OCI-LY7 (cell line): ENCODE measurements at regions not wholly inside any gene's neighbourhood (a gene's known extent, or its start where the extent isn't known, plus 50 kb on each side); places are given as distances from the start of the nearest gene placed in this dataset.

Experiments used
- BruUV-seq: library from RNA; stranded (reverse); fragments of 400-500 nt; replicated peaks from 2 replicates; lab custom pipeline; 2021; lab: Mats Ljungman, UMichigan
- CTCF ChIA-PET: fragments of 300-600 bp; sonication (Branson Sonifier 250); formaldehyde crosslinking; loops from one replicate; lab custom pipeline; 2022; ENCODE audit warnings: antibody characterized with exemption; ENCODE audit not compliant: unreplicated experiment; lab: Charles Lee
- POLR2A ChIA-PET: fragments of 300-600 bp; sonication (Branson Sonifier 250); formaldehyde crosslinking; loops from one replicate; lab custom pipeline; 2022; ENCODE audit warnings: antibody characterized with exemption; lab: Charles Lee
- DNase-seq: peaks from one replicate; pipeline ENCODE4 v3.0.0-alpha.2; 2015; ENCODE audit warnings: low spot score
- H2AFZ ChIP-seq: fragments of 200-600 bp; sonication (generic), shearing (Covaris generic); 2 replicates; pipeline ENCODE4 v1.6.1; 2014; ENCODE audit warnings: mild to moderate bottlenecking, antibody characterized with exemption, low read length, moderate library complexity
- H3K27ac ChIP-seq: fragments of 200-600 bp; sonication (generic); 2 replicates; pipeline ENCODE4 v1.5.1; 2014; ENCODE audit warnings: mixed run types, low read depth, mild to moderate bottlenecking, moderate library complexity, low read length, inconsistent platforms; ENCODE audit not compliant: poor library complexity, severe bottlenecking
- H3K36me3 ChIP-seq: fragments of 200-600 bp; sonication (generic); 2 replicates; pipeline ENCODE4 v1.6.1; 2014; ENCODE audit warnings: mild to moderate bottlenecking, antibody characterized with exemption, low read length, moderate library complexity, mixed read lengths; ENCODE audit not compliant: insufficient read depth
- H3K4me1 ChIP-seq: fragments of 200-600 bp; sonication (generic); 2 replicates; pipeline ENCODE4 v1.5.1; 2014; ENCODE audit warnings: mild to moderate bottlenecking, low read length; ENCODE audit not compliant: insufficient read depth, poor library complexity, severe bottlenecking
- H3K4me2 ChIP-seq: fragments of 200-600 bp; sonication (generic); 2 replicates; pipeline ENCODE4 v1.6.1; 2014; ENCODE audit warnings: mild to moderate bottlenecking, low read length
- H3K4me3 ChIP-seq: fragments of 200-600 bp; sonication (generic); 2 replicates; pipeline ENCODE4 v1.5.1; 2014; ENCODE audit warnings: mild to moderate bottlenecking, low read depth, low read length; ENCODE audit not compliant: poor library complexity, severe bottlenecking
- H3K79me2 ChIP-seq: fragments of 200-600 bp; sonication (generic); 2 replicates; pipeline ENCODE4 v1.6.1; 2016; ENCODE audit warnings: low read depth, mild to moderate bottlenecking, low read length, moderate library complexity, mixed read lengths; ENCODE audit not compliant: insufficient read depth
- H3K9me2 ChIP-seq: fragments of 200-600 bp; sonication (generic); 2 replicates; pipeline ENCODE4 v1.6.1; 2016; ENCODE audit warnings: mild to moderate bottlenecking, low read length, mixed read lengths; ENCODE audit not compliant: insufficient read depth
- H3K9me3 ChIP-seq: fragments of 200-600 bp; sonication (generic); 2 replicates; pipeline ENCODE4 v1.6.1; 2014; ENCODE audit warnings: mild to moderate bottlenecking, mixed run types, low read length, mixed read lengths
- H4K20me1 ChIP-seq: fragments of 200-600 bp; sonication (generic); 2 replicates; pipeline ENCODE4 v1.6.1; 2014; ENCODE audit warnings: mild to moderate bottlenecking, antibody characterized with exemption, low read length, moderate library complexity, mixed read lengths; ENCODE audit not compliant: insufficient read depth
- EZH2phosphoT487 ChIP-seq: fragments of 200-600 bp; sonication (generic); IDR thresholded peaks from 2 replicates; pipeline ENCODE4 v1.6.1; 2018; ENCODE audit warnings: low read depth, borderline replicate concordance, mild to moderate bottlenecking, mixed run types, antibody characterized with exemption, low read length, moderate library complexity, mixed read lengths
- intact Hi-C: fragments of 100-400 bp; cut with micrococcal nuclease; formaldehyde crosslinking; loops from one replicate; pipeline ENCODE4 v1.10.0; 2022; ENCODE audit not compliant: unreplicated experiment
- TF ChIP-seq, protein P1 (sequence below): fragments of 200-600 bp; sonication (generic); conservative IDR thresholded peaks from 2 replicates; pipeline ENCODE4 v1.5.1; 2014; ENCODE audit warnings: mild to moderate bottlenecking, antibody characterized with exemption, low read length, moderate library complexity, mixed read lengths

DNA sequence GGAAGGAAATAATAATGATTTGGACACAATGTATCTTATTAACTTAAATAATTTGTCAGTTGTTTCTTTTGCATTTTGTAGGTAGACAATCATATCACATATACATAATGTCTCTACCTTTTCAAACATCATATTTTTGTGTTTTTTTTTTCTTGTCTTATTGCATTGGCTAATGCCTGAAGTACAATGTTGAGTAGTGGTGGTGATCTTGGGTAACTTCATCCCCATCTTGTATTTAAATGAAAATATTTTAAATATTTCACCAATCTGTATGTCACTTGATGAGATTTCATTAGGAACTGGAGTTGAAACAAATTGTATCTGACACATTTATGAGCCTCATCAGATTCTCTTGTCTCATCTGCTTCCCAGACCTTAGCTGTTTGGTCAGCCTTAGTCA lies 109.7 kb upstream of the LHX5 start:
- CTCF ChIA-PET = no interaction called here
- H3K9me2 ChIP-seq = no peaks in the 10 kb centered on the region
- no peak for DNase-seq
- POLR2A ChIA-PET = no interaction called here
- peaks cover 14% of the 10 kb centered on the region for H3K4me1 ChIP-seq
- H3K9me3 ChIP-seq = no peaks in the 10 kb centered on the region
- no peaks in the 10 kb centered on the region for H3K36me3 ChIP-seq
- no peak overlapping the region for H2AFZ ChIP-seq
- no peak overlapping the region for H3K4me3 ChIP-seq
- intact Hi-C loops = no loop called here
- no peak overlapping the region for H3K27ac ChIP-seq
- H3K79me2 ChIP-seq = no peaks in the 10 kb centered on the region
- no peaks in the 10 kb centered on the region for H4K20me1 ChIP-seq
- BruUV-seq = no TSS peak
- TF ChIP-seq, protein P1, sequence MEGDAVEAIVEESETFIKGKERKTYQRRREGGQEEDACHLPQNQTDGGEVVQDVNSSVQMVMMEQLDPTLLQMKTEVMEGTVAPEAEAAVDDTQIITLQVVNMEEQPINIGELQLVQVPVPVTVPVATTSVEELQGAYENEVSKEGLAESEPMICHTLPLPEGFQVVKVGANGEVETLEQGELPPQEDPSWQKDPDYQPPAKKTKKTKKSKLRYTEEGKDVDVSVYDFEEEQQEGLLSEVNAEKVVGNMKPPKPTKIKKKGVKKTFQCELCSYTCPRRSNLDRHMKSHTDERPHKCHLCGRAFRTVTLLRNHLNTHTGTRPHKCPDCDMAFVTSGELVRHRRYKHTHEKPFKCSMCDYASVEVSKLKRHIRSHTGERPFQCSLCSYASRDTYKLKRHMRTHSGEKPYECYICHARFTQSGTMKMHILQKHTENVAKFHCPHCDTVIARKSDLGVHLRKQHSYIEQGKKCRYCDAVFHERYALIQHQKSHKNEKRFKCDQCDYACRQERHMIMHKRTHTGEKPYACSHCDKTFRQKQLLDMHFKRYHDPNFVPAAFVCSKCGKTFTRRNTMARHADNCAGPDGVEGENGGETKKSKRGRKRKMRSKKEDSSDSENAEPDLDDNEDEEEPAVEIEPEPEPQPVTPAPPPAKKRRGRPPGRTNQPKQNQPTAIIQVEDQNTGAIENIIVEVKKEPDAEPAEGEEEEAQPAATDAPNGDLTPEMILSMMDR = no peak
- no peak for TF ChIP-seq EZH2phosphoT487
- no peak overlapping the region for H3K4me2 ChIP-seq

DNA sequence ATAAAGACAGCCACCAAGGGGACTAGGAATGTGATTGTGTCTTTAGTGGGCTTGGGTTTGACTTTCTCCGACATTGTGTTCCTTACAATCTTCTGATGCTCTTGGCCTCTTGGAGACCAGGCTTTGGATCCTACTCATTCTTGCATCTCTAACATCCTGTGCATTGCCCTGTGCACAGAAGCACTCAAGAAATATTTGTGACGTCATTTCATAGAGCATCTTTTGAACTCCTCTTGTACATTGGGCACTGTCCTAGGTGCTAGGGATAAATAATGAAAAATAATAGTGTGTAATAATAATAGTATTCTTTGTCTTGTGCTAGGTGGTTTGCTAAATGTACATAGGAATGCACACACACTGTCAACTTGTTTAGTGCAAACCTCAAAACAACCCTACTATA lies 108.8 kb upstream of the LHX5 start:
- Histone ChIP-seq H3K4me3 (no peak overlapping the region), H2AFZ (no peak overlapping the region), H3K9me2 (no peaks in the 10 kb centered on the region), H3K36me3 (no peaks in the 10 kb centered on the region), H3K4me1 (peaks cover 14% of the 10 kb centered on the region), H3K27ac (no peak overlapping the region), H3K9me3 (no peaks in the 10 kb centered on the region), H3K4me2 (no peak overlapping the region), H3K79me2 (no peaks in the 10 kb centered on the region), H4K20me1 (no peaks in the 10 kb centered on the region)
- no TSS peak for BruUV-seq
- ChIA-PET CTCF (no interaction called here), POLR2A (interaction anchor here (0.6 kb wide), 1 partner anchor 1082 kb away, joined by 4 read pairs; no protein-coding TSS in a partner anchor)
- no peak for DNase-seq
- intact Hi-C loops = no loop called here
- no peak for TF ChIP-seq EZH2phosphoT487
- TF ChIP-seq, protein P1 = no peak

DNA sequence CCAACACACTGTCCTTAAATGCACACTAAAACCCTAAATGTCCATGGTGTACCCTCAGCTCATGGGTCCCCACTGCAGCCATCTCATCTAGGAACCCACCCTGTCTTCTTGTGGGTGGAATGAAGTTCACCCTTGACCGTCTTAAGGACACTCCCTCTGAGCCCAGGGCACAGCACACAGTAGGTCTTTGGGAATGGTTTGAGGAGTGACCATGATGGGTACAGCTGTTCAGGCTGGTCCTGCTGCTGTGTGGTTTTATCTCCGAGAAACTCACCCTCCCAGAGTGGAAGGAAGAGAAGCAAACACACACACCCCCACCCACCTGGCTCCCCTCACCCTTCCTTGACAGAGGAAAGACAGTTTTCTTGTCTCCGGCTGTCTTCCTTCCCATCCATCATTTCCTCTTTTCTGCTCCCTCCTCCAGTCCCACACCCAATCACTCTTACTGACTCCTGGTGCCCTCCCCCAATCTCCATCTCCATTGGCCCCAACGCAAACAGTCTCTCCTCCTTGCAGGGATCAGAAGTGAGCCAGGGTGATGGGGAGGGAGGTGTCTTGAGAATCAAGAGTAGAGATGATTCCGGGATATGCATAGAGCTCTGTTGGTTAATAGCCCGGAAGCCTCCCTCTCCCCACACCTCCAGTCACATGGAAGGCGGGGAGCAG lies 105.9 kb upstream of the LHX5 start:
- no TSS peak for BruUV-seq

More for the DNA sequence above, 105.9 kb upstream of the LHX5 start:
- H3K4me3 ChIP-seq = no peak overlapping the region
- no peaks in the 10 kb centered on the region for H4K20me1 ChIP-seq
- intact Hi-C loops = no loop called here
- H3K4me2 ChIP-seq = no peak overlapping the region
- ChIA-PET CTCF (no interaction called here), POLR2A (no interaction called here)
- no peak overlapping the region for H3K27ac ChIP-seq
- no peaks in the 10 kb centered on the region for H3K9me2 ChIP-seq
- no peaks in the 10 kb centered on the region for H3K79me2 ChIP-seq
- DNase-seq = no peak
- H3K4me1 ChIP-seq = peaks cover 14% of the 10 kb centered on the region
- no peak overlapping the region for H2AFZ ChIP-seq
- TF ChIP-seq, protein P1 = no peak
- TF ChIP-seq EZH2phosphoT487 = no peak
- no peaks in the 10 kb centered on the region for H3K36me3 ChIP-seq
- no peaks in the 10 kb centered on the region for H3K9me3 ChIP-seq
